Lower leg skin (tissue), 4 donors: ENCODE measurements at regions not wholly inside any gene's neighbourhood (a gene's known extent, or its start where the extent isn't known, plus 50 kb on each side); places are given as distances from the start of the nearest gene placed in this dataset.

Source experiments
- DNase-seq, 2 donors: peaks; one replicate each; pipeline ENCODE4 v3.0.0-alpha.2; 2019; ENCODE audit warnings: low spot score in 2 of 2
- H3K4me3 ChIP-seq: fragments of 200-600 bp; sonication (generic); 2 replicates; pipeline ENCODE4 v1.5.1; 2017; ENCODE audit warnings: mild to moderate bottlenecking, low read depth; ENCODE audit not compliant: poor library complexity, severe bottlenecking
- POLR2A ChIP-seq, 2 donors: fragments of 450-650 bp; IDR thresholded peaks; one replicate each; pipeline ENCODE4 v1.6.1; 2016 to 2017; ENCODE audit warnings: antibody characterized with exemption in 2 of 2, mild to moderate bottlenecking in 1 of 2, moderate library complexity in 1 of 2
- WGBS, 2 donors: methylation state at CpG; one replicate each; pipeline ENCODE4 v1.1.5; 2018; 5-methylcytosine and 5-hydroxymethylcytosine counted together
- intact Hi-C: fragments of 100-400 bp; cut with DNase I; formaldehyde crosslinking; loops from one replicate; pipeline ENCODE4 v1.15.0; 2023; ENCODE audit warnings: low total_unique reads
- TF ChIP-seq, protein P1 (sequence below), 3 donors: fragments of 450-650 bp; IDR thresholded peaks; one replicate each; pipeline ENCODE4 v1.5.1; 2016; ENCODE audit warnings: antibody characterized with exemption in 3 of 3, mild to moderate bottlenecking in 3 of 3, moderate library complexity in 2 of 3

DNA sequence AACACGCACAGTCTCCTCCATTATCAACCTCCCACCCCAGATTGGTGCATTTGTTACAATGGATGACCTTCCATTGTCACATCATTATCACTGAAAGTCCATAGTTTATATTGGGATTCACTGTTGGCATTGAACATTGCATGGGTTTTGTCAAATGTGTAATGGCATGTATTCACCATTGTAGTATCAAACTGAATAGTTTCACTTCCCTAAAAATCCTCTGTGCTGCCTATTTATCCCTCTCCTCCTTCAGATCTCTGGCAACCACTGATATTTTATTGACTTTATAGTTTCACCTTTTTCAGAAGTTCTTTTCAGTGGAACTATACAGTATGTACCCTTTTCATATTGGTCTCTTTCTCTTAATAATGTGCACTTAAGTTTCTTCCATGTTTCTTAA is 1565.4 kb downstream of the PCDH18 start:
- no peak for DNase-seq
- no peak for TF ChIP-seq POLR2A (IDR thresholded peaks at IDR 0.05)
- TF ChIP-seq, protein P1, sequence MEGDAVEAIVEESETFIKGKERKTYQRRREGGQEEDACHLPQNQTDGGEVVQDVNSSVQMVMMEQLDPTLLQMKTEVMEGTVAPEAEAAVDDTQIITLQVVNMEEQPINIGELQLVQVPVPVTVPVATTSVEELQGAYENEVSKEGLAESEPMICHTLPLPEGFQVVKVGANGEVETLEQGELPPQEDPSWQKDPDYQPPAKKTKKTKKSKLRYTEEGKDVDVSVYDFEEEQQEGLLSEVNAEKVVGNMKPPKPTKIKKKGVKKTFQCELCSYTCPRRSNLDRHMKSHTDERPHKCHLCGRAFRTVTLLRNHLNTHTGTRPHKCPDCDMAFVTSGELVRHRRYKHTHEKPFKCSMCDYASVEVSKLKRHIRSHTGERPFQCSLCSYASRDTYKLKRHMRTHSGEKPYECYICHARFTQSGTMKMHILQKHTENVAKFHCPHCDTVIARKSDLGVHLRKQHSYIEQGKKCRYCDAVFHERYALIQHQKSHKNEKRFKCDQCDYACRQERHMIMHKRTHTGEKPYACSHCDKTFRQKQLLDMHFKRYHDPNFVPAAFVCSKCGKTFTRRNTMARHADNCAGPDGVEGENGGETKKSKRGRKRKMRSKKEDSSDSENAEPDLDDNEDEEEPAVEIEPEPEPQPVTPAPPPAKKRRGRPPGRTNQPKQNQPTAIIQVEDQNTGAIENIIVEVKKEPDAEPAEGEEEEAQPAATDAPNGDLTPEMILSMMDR (IDR thresholded peaks at IDR 0.05): no peak
- H3K4me3 ChIP-seq: no peak overlapping the region
- intact Hi-C loops: no loop called here
- 95 to 96% methylated on average over 1 of the region's 1 CpG for WGBS, 2 donors

DNA sequence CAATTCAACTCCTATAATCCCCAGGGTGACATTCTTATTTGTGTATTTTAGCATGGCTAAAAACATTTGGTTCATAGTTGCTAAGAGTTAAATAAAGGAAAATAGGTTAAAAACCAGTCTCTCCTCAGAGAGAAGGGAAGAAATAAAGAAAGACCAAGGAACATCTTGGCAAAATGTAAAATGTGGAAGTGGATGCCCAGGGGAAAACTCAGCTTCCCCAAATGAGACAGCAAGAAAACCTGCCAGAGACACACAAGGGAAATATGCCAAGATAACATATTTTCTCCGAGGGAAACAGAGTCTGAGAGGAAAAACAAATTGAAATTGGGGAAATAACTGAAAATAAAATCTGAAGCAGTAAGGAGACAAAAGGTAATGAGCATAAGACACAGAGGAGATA is 1569.3 kb downstream of the PCDH18 start:
- no peak for DNase-seq
- TF ChIP-seq, protein P1 (IDR thresholded peaks at IDR 0.05): no peak
- TF ChIP-seq POLR2A (IDR thresholded peaks at IDR 0.05): no peak
- H3K4me3 ChIP-seq: no peak overlapping the region
- 25 to 31% methylated on average over 1 of the region's 1 CpG for WGBS, 2 donors
- intact Hi-C loops: no loop called here

DNA sequence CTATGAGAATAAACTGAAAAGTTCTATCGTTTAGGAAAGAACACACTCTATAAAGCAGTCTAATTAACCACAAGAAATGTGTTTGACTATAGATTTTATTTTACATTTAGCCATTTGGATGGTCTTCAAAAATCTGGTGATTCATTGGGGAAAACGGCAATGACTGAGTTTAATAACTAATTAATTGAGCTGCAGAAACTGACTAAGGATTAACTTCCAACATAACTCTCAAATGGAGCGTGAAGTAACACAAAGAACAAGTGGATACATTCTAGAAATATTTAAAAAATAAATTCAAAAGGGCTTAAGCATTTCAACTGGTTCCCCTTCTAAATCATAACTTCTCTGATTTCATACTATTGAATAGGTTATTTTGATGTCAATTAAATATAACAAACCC is 1582.4 kb downstream of the PCDH18 start:
- H3K4me3 ChIP-seq: no peak overlapping the region
- no peak for DNase-seq
- intact Hi-C loops: no loop called here
- no peak for TF ChIP-seq POLR2A (IDR thresholded peaks at IDR 0.05)
- TF ChIP-seq, protein P1 (IDR thresholded peaks at IDR 0.05): no peak
- WGBS, 2 donors: 66 to 76% methylated on average over 3 of the region's 3 CpGs

DNA sequence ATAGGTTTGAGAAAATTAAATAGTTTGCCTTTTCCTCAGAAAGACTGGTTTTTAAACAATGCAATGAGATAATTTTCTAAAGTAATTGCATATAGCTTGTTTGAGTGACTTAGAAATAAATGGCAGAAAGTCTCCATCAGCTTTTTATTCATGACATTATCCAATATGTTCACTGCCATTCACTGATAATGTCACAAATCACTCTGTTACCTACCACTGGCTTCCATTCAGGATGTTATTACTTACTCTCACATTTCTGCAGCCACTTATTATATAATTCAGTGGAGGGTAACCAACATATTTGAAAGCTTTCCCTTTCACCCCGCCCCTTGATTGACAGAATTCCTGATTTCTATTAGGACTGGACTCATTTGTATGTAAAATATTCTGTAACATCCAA is 1583.5 kb downstream of the PCDH18 start:
- no peak for DNase-seq
- WGBS, 2 donors: 54 to 58% methylated on average over 1 of the region's 1 CpG
- TF ChIP-seq POLR2A (IDR thresholded peaks at IDR 0.05): no peak
- TF ChIP-seq, protein P1 (IDR thresholded peaks at IDR 0.05): no peak
- intact Hi-C loops: no loop called here
- no peak overlapping the region for H3K4me3 ChIP-seq

DNA sequence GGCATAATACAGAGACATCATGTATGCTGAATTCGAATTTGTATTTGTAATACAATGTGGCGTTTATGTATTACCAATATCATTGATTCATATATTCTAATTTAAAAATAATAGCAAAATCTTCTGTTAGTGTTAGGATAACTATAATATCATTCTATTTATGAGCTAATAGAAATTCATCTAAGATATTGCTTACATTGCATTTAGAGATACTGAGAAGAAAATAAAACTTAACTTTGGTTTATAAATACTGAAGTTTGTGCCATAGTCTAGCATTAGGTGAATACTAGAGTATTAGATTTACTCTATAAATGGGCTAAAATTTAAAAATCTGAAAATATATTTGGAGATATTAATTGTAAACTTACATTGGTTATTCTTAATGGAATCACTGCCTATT is 1590.6 kb downstream of the PCDH18 start:
- no peak for TF ChIP-seq POLR2A (IDR thresholded peaks at IDR 0.05)
- TF ChIP-seq, protein P1 (IDR thresholded peaks at IDR 0.05): no peak
- intact Hi-C loops: no loop called here
- no peak for DNase-seq
- WGBS, 2 donors: 84 to 98% methylated on average over 2 of the region's 2 CpGs
- no peak overlapping the region for H3K4me3 ChIP-seq

DNA sequence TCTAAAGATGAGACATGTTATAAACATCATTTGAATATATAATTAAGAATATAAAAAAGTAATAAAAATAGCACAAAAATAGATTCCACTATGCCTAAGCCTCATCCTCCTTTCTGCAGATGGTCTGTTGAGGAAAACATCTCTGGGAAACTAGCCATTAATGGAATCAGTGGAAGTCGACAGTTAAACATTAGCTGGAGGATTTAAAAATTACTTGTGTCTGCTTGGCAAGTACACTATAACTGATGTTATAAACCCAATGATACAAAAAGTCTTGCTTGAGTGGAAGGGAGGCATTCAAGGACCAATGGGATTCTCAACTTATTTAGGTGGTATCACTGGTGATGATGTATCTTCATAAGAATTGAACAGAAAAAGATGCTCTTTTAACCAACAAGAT is 1598.3 kb downstream of the PCDH18 start:
- no peak overlapping the region for H3K4me3 ChIP-seq
- WGBS, 2 donors: 63 to 82% methylated on average over 1 of the region's 1 CpG
- TF ChIP-seq, protein P1 (IDR thresholded peaks at IDR 0.05): no peak
- intact Hi-C loops: no loop called here
- no peak for DNase-seq
